Spinal cord (tissue), 9 donors: ENCODE measurements at regions not wholly inside any gene's neighbourhood (a gene's known extent, or its start where the extent isn't known, plus 50 kb on each side); places are given as distances from the start of the nearest gene placed in this dataset.

Source experiments
- DNase-seq, 6 donors: peaks; one replicate each; pipeline versions ENCODE4 v3.0.0 to v3.0.0-alpha.2; 2013 to 2015; ENCODE audit warnings: low spot score in 6 of 6, low read depth in 4 of 6
- H3K27ac ChIP-seq: one replicate; pipeline ENCODE4 v1.5.1; 2013; ENCODE audit warnings: low read depth, low read length, control low read depth
- H3K27me3 ChIP-seq: one replicate; pipeline ENCODE4 v1.6.1; 2013; ENCODE audit warnings: low read length; ENCODE audit not compliant: control insufficient read depth, insufficient read depth
- H3K36me3 ChIP-seq: one replicate; pipeline ENCODE4 v1.6.1; 2013; ENCODE audit warnings: low read length; ENCODE audit not compliant: control insufficient read depth, insufficient read depth
- H3K4me1 ChIP-seq: one replicate; pipeline ENCODE4 v1.6.1; 2013; ENCODE audit warnings: low read length; ENCODE audit not compliant: control insufficient read depth, insufficient read depth
- H3K4me3 ChIP-seq: one replicate; pipeline ENCODE4 v1.5.1; 2013; ENCODE audit warnings: low read depth, low read length, control low read depth
- H3K9me3 ChIP-seq: one replicate; pipeline ENCODE4 v1.6.1; 2013; ENCODE audit warnings: low read length; ENCODE audit not compliant: control insufficient read depth, insufficient read depth
- WGBS: methylation state at CpG from one replicate; pipeline ENCODE4 v1.1.5; 2013; ENCODE audit warnings: missing lambda C conversion rate; ENCODE audit not compliant: insufficient coverage; 5-methylcytosine and 5-hydroxymethylcytosine counted together
- donor health status: healthy.

DNA sequence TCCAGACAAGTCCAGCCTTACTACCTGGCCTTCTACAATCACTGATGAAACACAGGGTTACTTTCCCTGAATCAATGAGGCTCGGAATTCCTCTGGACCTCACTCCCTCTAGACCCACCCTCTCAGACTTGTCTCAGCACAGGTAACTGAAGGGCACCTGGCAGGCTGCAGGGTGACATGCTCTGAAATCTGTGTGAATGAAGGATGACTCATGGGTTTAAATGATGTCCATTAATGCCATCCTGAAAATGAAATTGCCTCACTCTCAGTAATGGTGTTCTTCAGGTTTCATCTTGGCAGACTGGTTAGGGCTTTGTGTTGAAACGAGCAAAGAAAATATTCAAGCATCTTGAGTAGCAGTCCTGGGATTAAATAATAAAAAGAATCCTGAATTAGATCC is 134.4 kb downstream of the MAF start:
- H3K36me3 ChIP-seq, result no peaks in the 10 kb centered on the region
- DNase-seq, result no peak
- no peak overlapping the region for H3K4me3 ChIP-seq
- WGBS, result 67% methylated on average over 1 of the region's 2 CpGs
- no peaks in the 10 kb centered on the region for H3K4me1 ChIP-seq
- H3K27me3 ChIP-seq, result no peaks in the 10 kb centered on the region
- no peak overlapping the region for H3K27ac ChIP-seq
- H3K9me3 ChIP-seq, result no peaks in the 10 kb centered on the region

GRCh38 chr16:79463841-79464240 is 136.7 kb downstream of the MAF start:
- no peak for DNase-seq

DNA sequence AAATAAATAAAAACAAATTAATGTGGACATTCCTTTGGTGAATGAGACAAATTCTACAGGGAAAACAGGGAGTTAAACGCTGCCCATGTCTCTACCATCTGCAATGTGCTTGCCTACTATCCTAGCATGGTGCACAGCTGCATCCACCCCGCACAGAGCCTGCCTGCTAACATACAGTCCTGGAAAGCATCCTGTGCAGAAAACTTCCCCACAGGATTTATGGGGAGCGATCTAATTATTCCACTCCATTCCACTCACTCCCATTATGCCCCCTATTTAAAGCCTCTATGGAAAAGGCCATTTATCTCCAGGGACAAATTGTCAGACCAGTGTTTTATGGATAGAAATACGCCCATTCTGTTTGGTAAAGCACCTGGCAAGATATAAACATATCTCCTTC is 144.5 kb downstream of the MAF start:
- H3K9me3 ChIP-seq, result no peaks in the 10 kb centered on the region
- no peaks in the 10 kb centered on the region for H3K36me3 ChIP-seq
- H3K4me1 ChIP-seq, result no peaks in the 10 kb centered on the region
- no peaks in the 10 kb centered on the region for H3K27me3 ChIP-seq
- WGBS, result 67% methylated on average over 3 of the region's 4 CpGs
- no peak overlapping the region for H3K27ac ChIP-seq
- no peak overlapping the region for H3K4me3 ChIP-seq
- peak in 1 of 6 donors; percentile 62 for DNase-seq

More at GRCh38 chr16:79463841-79464240, 136.7 kb downstream of the MAF start:
- Histone ChIP-seq H3K36me3 (no peaks in the 10 kb centered on the region), H3K4me3 (no peak overlapping the region), H3K9me3 (no peaks in the 10 kb centered on the region), H3K27me3 (no peaks in the 10 kb centered on the region), H3K4me1 (no peaks in the 10 kb centered on the region), H3K27ac (no peak overlapping the region)
- WGBS, result 73% methylated on average over 5 of the region's 5 CpGs

- no peaks in the 10 kb centered on the region for H3K9me3 ChIP-seq
- H3K4me3 ChIP-seq, result no peak overlapping the region
- no peaks in the 10 kb centered on the region for H3K4me1 ChIP-seq
- no peaks in the 10 kb centered on the region for H3K36me3 ChIP-seq
- 81% methylated on average over 5 of the region's 8 CpGs for WGBS
- H3K27me3 ChIP-seq, result no peaks in the 10 kb centered on the region
- H3K27ac ChIP-seq, result no peak overlapping the region
- DNase-seq, result no peak
Measured at GRCh38 chr16:79452671-79453070, 147.9 kb downstream of the MAF start.

DNA sequence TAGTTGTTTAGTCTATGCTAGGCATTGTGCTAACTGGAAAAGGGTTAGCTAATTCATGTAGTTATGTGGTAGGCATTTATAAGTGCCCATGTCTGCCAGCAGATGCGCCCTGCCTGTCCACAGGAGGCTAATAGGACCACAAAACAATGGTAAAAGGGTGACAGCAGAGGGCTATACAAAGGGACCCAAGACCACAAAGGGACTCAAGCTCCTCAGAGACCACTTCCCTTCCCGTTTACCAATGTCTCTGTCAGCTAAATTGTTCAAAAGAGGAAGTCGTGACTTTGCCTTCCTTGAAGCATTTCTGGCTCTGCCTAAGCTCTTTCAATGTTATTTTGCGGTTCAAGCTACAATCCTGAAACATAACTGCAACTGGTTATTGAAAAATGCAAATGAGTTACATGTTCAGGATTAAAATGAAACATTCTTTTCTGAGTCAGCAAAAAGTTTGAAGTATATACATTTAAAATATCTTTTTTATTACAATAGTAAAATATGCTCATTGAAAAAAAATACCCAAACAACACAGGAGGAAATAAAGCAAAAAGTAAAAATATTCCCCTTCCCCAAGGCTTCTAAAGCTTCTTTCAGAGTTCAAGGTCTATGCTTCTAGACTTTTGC is 149.2 kb downstream of the MAF start:
- Histone ChIP-seq H3K36me3 (no peaks in the 10 kb centered on the region), H3K27me3 (no peaks in the 10 kb centered on the region), H3K4me1 (no peaks in the 10 kb centered on the region), H3K9me3 (no peaks in the 10 kb centered on the region), H3K4me3 (no peak overlapping the region), H3K27ac (no peak overlapping the region)
- 70% methylated on average over 4 of the region's 4 CpGs for WGBS
- no peak for DNase-seq

- H3K36me3 ChIP-seq, result no peaks in the 10 kb centered on the region
- DNase-seq, result no peak
- no peaks in the 10 kb centered on the region for H3K27me3 ChIP-seq
- no peaks in the 10 kb centered on the region for H3K4me1 ChIP-seq
- no CpG with 5 or more reads among the region's 6 CpGs for WGBS
- H3K9me3 ChIP-seq, result no peaks in the 10 kb centered on the region
- no peak overlapping the region for H3K4me3 ChIP-seq
- H3K27ac ChIP-seq, result no peak overlapping the region
Measured at GRCh38 chr16:79449900-79450299, 150.6 kb downstream of the MAF start.

DNA sequence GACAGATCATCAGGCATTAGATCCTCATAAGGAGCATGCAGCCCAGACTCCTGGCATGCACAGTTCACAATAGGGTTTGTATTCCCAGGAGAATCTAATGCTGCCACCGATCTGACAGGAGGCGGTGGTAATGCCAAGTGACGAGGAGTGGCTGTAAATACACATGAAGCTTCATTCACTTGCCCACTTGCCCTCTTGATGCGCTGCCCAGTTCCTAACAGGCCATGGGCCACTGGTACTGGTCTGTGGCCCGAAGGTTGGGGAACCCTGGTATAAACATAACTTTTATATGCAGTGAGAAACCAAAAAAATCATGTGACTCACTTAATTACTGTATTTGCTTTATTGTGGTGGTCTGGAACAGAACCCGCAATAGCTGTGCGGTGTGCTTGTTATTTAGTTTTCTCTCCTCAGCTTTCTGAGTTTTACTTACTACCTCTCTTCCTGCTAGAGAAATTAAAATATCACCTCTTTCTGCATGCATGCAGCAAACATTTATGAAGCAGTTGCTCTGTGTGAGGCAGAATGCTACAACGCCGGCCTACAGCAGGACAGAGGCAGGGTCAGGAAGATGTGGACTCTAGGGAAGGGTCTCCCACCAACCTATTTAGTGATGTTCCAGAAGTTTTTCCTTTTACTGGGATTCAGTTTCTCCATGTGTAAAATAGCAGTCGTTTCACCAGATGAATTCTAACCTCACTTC is 151.3 kb downstream of the MAF start:
- H3K27ac ChIP-seq, result no peak overlapping the region
- H3K36me3 ChIP-seq, result no peaks in the 10 kb centered on the region
- no peaks in the 10 kb centered on the region for H3K4me1 ChIP-seq
- H3K27me3 ChIP-seq, result no peaks in the 10 kb centered on the region
- no peak overlapping the region for H3K4me3 ChIP-seq
- no peaks in the 10 kb centered on the region for H3K9me3 ChIP-seq
- 69% methylated on average over 3 of the region's 10 CpGs for WGBS
- no peak for DNase-seq

- Histone ChIP-seq H3K27me3 (no peaks in the 10 kb centered on the region), H3K36me3 (no peaks in the 10 kb centered on the region), H3K4me3 (no peak overlapping the region), H3K4me1 (no peaks in the 10 kb centered on the region), H3K27ac (no peak overlapping the region), H3K9me3 (no peaks in the 10 kb centered on the region)
- no peak for DNase-seq
- 84% methylated on average over 2 of the region's 7 CpGs for WGBS
Measured at GRCh38 chr16:79444572-79444971, 156.0 kb downstream of the MAF start.

- no peaks in the 10 kb centered on the region for H3K27me3 ChIP-seq
Measured at GRCh38 chr16:79439901-79440300, 160.6 kb downstream of the MAF start.

More at GRCh38 chr16:79439901-79440300, 160.6 kb downstream of the MAF start:
- Histone ChIP-seq H3K4me3 (no peak overlapping the region), H3K9me3 (no peaks in the 10 kb centered on the region), H3K4me1 (peaks cover 23% of the 10 kb centered on the region), H3K36me3 (no peaks in the 10 kb centered on the region), H3K27ac (no peak overlapping the region)
- WGBS, result 80% methylated on average over 2 of the region's 2 CpGs
- DNase-seq, result peak in 1 of 6 donors; percentile 31
